B cell (primary cell): ENCODE measurements at regions not wholly inside any gene's neighbourhood (a gene's known extent, or its start where the extent isn't known, plus 50 kb on each side); places are given as distances from the start of the nearest gene placed in this dataset.

Experiments used
- CTCF ChIP-seq: fragments of 200-600 bp; IDR thresholded peaks from one replicate; pipeline ENCODE4 v1.8.0; 2022; ENCODE audit warnings: antibody characterized with exemption, mild to moderate bottlenecking
- EZH2 ChIP-seq: IDR thresholded peaks from 2 replicates; pipeline ENCODE4 v1.6.1; 2012; ENCODE audit warnings: borderline replicate concordance, low read depth, mild to moderate bottlenecking, moderate library complexity, low read length; ENCODE audit not compliant: insufficient read depth, poor library complexity, severe bottlenecking

- TF ChIP-seq EZH2 (no peak), CTCF (no peak)
These were observed 101.8 kb downstream of the ETAA1 start for GRCh38 chr2:67498931-67499330.
